GM19351 (cell line): ENCODE measurements at regions not wholly inside any gene's neighbourhood (a gene's known extent, or its start where the extent isn't known, plus 50 kb on each side); places are given as distances from the start of the nearest gene placed in this dataset.

Experiments used
- ATAC-seq: cut with Tn5 transposase; IDR thresholded peaks from one replicate; pipeline ENCODE4 v1.9.1; 2021; ENCODE audit warnings: mild to moderate bottlenecking, moderate library complexity; ENCODE audit not compliant: unreplicated experiment

GRCh38 chr5:5583023-5583765, 160.7 kb downstream of the ICE1 start:
- no peak for ATAC-seq

- ATAC-seq = no peak
Observed at GRCh38 chr5:5581080-5581479, 158.6 kb downstream of the ICE1 start.

DNA sequence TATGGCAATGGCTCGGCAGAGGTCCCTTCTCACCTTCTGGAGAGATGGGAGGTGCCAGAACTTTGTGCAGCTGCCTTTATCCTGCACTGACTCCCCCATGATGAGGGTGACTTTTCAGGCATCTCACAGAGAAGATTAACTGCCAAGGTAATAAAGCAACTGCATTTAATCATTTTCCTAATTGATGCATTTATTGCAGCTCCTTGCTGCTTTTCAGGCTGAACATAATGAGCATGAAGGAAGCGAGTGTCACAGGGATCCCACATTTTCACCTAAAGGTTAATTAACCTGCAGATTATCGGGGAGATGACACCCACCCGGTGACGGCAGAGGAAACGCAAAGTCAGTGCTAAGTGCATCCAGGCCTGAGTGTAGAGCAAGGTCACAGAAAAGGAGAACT, 154.3 kb downstream of the ICE1 start:
- ATAC-seq = no peak

GRCh38 chr5:5575461-5575860, 153.0 kb downstream of the ICE1 start:
- no peak for ATAC-seq

DNA sequence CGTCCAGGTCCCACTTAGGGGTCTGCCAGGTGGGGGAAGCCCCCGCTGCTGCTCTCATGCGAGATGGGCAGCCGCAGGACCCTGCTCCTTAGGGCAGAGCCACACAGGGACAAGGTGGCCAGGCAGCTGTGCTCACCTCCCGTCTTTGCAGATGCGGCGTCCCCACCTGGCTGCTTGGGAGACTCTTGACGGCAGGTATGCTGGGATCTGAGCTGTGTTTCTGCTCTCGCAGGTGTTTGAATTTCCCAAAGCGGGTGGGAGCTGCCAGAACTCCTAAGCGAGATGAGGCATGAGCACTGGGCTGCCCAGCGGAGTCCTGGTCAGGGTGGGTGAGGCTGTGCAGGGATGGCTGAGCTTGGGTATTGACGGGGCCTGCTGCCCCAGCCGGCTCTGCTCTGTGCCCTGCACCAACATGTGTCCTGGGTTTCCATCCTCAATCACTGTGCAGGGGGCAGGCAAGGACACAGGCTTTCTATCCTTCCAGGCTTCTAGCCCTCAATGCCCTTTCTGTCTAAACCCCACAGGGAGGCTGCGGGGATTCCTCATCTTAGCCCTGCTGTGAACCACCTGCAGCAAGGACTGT, 151.4 kb downstream of the ICE1 start:
- no peak for ATAC-seq

DNA sequence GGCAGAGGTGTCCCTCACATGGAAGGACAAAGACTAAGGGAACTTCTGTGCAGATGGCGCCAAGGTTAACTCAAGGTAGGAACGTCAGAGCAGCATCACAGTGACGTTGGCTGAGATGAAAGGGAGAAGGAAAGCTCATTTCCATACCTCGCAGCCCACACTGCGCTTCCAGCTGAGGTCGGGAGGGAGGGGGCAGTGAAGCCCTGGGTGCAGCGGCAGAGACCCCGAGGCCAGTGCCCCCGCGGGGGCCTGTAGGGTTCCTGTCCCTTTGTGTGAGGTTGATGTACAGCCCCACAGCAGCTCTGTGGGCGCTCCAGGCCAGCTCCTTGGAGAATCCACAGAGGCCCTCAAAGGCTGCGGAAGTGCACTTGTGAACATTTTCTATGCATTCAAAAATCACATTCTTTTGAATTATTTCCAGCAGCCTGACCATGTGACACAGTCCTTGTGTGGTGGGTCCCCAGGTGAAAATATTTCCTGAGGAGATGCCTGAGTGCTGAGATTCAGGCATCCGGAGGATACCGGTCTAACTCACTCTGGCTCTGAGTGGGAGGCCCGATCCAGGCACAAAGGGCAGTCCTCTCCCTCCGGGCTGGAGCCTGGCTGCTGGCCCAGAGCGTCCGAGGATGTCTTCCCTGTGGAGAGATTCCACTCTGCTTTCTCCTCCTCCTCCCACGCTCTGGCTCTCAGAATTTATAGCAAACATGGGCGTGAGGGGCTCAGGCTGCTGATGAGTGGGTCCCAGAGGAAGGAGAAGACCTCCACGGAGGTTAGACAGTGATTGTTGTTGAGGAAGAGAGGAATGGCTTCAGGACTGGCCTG, 150.7 kb downstream of the ICE1 start:
- ATAC-seq = no peak

GRCh38 chr5:5572010-5572865, 149.8 kb downstream of the ICE1 start:
- no peak for ATAC-seq

DNA sequence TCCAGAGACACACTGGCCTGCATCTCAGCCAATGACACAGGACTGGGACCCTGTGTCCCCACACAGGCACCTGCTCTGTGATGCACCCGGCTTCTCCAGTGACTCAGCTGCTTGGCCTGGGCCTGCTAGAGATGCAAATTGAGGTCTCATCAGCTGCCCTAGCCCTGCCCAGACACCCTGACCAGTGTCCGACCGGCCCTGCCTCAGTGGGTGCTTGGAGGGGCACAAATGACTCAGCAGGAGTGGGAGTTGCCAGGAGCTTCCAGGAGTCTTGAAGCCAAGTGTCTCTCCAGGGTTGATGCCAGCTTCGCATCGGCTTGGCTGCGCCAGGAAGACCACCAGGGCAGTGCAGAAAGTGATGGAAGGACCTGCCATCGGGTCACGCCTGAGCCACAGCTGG, 148.2 kb downstream of the ICE1 start:
- ATAC-seq = no peak

DNA sequence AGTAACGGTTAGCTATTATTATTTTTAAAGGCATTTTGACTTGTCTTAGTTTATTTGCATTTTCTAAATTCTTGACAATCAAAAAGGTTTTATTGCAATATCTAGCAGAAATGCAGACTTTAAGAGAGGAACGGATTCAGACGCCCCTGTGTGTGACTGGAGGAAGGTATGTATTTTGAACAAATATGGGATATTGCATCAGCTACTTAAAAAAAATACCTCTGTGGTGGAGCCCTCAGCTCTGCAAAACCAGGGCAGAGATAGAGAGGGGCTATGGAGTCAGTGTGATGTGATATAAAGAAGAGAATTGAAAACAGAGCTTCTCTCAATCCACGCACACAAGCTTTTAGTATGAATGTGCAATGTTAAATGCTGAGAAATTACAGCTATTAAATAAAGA, 142.4 kb downstream of the ICE1 start:
- no peak for ATAC-seq

- ATAC-seq = no peak
Observed at GRCh38 chr5:5560016-5560415, 137.5 kb downstream of the ICE1 start.

DNA sequence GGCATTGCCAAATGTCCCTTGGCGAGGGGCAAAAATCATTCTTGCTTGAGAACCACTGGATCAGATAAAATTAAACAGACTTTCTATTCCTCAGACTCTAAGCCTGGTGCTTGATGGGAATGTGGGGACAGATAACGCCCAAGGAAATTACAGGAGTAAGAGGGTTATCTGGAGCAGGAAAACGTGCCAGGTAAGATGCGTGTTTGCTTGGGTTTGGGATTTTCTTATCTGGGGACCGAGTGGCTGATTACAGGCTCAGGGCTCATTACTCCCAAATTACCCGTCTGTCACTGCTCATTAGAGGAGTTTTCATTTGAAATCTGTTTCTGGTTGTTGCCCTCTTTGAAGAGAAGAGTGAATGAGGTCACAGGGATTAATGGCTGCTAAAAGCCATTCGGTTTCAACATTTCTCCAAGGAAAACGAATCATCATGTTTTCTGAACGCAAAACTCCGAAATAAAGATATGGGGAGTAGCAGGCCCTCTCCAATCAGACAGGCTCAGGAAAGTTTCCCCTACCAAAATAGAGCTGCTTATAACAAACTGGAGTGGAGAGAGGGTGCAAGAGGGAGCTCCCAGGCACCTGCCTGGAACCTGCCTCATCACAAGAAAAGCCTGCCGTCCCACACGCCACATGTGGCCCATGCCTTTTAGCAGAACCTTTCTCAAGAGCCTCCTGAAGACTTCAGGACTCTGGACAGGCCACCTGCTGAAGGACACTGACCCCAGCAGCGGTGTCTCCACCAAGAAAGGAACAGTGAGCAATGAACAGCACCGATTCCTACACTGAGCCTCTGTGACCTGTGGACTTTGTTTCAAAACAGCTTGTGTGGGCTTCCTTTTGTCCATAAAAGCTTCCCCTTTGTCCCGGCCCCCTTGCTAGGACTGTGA, 136.4 kb downstream of the ICE1 start:
- no peak for ATAC-seq

DNA sequence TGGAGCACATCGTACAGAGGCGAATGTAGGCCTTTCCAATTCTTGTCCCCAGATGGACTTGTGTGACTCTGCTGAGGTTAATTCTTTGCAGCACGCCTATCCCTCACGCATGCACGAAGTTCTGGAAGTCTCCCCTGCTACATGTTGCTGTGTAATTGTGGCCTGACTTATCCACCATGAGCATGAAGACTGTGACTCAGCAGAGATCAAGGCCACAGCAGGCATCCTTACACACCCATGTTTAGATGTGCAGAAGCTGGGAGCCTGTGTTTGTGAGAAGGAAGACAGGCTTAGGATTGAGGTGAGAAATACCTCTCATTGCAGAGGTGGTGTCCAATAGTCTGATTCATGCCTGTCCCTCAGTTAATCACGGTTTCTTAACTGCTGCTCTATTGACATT, 135.6 kb downstream of the ICE1 start:
- no peak for ATAC-seq

- ATAC-seq = no peak
Observed at GRCh38 chr5:5551499-5551898, 129.0 kb downstream of the ICE1 start.

DNA sequence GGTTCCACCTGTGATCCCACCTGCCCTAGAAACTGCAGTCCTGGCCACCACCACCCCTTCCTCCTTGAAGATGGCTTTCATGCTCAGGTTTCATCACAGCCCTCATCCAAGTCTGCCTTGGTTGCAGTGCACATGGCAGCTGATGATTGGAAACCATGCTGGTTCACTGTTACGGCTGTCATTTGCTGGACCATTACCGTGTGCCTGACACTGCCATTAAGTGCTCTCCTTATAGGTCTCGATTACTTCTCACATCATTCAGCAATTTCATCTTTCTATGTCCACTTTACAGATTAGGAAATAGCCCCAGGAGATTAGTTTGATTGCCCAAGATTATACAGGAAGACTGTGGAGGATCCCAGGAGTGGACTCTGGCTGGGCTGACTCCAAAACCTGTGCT, 123.9 kb downstream of the ICE1 start:
- no peak for ATAC-seq

DNA sequence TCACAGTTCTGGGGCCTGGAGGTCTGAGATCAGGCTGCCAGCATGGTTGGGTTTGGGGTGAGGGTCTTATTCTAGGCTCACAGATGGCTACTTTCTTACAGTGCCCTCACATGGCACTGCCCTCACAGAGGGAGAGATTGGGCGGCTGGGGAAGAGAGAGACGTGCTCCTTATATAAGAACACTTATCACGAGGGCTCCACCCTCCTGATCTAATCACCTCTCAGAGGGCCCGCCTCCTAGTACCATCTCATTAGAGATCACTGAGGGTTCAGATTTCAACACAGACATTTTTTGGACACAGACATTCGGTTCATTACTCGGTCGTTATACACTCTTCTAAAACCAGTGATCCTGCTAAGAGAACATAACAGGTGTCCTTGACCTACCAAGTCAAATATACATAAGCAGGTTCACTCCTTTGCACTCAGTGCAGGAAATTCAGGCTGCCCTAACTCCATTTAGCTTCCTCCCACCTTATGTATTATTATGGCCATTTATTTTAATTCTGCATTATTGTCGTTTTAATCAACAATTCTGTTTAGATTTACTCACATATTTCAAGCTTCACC, 121.7 kb downstream of the ICE1 start:
- ATAC-seq = no peak

GRCh38 chr5:5542654-5543053, 120.2 kb downstream of the ICE1 start:
- ATAC-seq = no peak

DNA sequence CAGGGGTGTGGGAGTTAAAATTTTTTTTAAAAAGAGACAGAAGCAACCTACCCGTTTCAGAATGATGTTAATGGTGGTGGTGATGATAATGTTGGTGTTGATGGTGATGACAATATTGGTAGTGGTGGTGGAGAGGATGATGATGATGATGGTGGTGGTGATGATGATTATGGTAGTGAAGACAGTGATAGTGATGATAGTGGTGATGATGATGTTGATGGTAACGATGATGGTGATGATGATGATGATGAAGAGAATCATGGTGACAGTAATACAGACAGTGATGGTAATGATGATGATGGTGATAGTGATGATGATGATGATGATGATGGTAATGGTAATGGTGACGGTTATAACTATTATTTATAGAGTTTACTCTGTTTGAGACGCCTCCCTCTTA, 117.6 kb downstream of the ICE1 start:
- no peak for ATAC-seq
